ENCODE measurements at regions not wholly inside any gene's neighbourhood (a gene's known extent, or its start where the extent isn't known, plus 50 kb on each side); places are given as distances from the start of the nearest gene placed in this dataset.

- H3K4me3 ChIP-seq: no peak overlapping the region
- no peaks in the 10 kb centered on the region for H3K36me3 ChIP-seq
- H3K4me1 ChIP-seq: no peaks in the 10 kb centered on the region
- no peak overlapping the region for H3K27ac ChIP-seq
- no peaks in the 10 kb centered on the region for H3K27me3 ChIP-seq
- TF ChIP-seq CTCF (IDR thresholded peaks at IDR 0.05): no peak
- intact Hi-C loops (cut with DNase I): no loop called here
- no peak for DNase-seq
- H3K9me3 ChIP-seq: peaks cover 0 to 9% of the 10 kb centered on the region in 2 donors
- no peak for ATAC-seq
Observed at GRCh38 chr2:193505620-193506019, 1310.9 kb upstream of the TMEFF2 start.

DNA sequence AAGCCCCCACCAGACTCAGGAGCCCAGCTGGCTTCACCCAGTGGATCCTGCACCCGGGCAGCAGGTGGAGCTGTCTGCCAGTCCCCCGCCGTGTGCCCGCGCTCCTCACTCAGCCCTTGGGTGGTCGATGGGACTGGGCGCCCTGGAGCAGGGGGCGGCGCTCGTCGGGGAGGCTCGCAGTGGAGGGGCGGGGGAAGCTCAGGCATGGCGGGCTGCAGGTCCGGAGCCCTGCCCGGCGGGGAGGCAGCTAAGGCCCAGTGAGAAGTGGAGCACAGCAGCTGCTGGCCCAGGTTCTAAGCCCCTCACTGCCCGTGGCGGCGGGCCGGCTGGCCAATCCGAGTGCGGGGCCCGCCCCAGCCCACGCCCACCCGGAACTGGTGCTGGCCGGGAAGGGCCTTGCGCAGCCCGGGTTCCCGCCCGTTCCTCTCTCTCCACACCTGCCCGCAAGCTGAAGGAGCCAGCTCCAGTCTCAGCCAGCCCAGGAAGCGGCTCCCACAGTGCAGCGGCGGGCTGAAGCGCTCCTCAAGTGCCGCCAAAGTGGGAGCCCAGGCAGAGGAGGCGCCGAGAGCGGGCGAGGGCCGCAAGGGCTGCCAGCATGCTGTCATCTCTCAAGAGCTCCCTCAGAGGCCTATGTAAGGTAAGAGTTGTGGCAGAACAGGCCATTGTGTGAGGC lies 1307.8 kb upstream of the TMEFF2 start:
- intact Hi-C loops (cut with DNase I): no loop called here
- no peaks in the 10 kb centered on the region for H3K4me1 ChIP-seq
- no peaks in the 10 kb centered on the region for H3K27me3 ChIP-seq
- H3K27ac ChIP-seq: no peak overlapping the region
- DNase-seq: no peak
- H3K9me3 ChIP-seq: peaks cover 0 to 9% of the 10 kb centered on the region in 2 donors
- ATAC-seq: no peak
- no peak overlapping the region for H3K4me3 ChIP-seq
- TF ChIP-seq CTCF (IDR thresholded peaks at IDR 0.05): no peak
- no peaks in the 10 kb centered on the region for H3K36me3 ChIP-seq

DNA sequence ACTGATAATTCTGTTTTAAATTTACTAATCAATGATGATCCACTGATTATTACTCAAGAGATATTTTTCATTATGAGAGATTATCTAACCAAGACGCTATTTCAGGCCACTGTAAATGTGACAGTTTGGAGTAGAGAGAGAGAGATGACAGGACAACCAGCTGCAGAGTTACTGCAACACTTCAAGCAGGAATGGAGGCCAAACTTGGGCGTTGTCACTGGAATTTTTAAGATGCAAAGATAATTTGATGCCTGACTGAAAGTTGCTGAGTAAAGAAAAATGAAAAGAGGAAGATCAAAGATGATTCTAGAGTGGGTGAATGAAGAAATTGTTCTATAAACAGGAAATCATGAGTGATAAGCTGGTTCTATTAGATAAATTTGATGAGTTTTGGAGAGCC lies 1302.1 kb upstream of the TMEFF2 start:
- H3K4me3 ChIP-seq: no peak overlapping the region
- DNase-seq (no peak), ATAC-seq (no peak)
- no peak overlapping the region for H3K27ac ChIP-seq
- H3K9me3 ChIP-seq: no peaks in the 10 kb centered on the region
- no peaks in the 10 kb centered on the region for H3K27me3 ChIP-seq
- H3K36me3 ChIP-seq: no peaks in the 10 kb centered on the region
- intact Hi-C loops (cut with DNase I): no loop called here
- no peaks in the 10 kb centered on the region for H3K4me1 ChIP-seq
- no peak for TF ChIP-seq CTCF (IDR thresholded peaks at IDR 0.05)

- no peaks in the 10 kb centered on the region for H3K4me1 ChIP-seq
- H3K9me3 ChIP-seq: no peaks in the 10 kb centered on the region
- H3K27me3 ChIP-seq: no peaks in the 10 kb centered on the region
- no peak overlapping the region for H3K27ac ChIP-seq
- ATAC-seq (no peak), DNase-seq (no peak)
- no peaks in the 10 kb centered on the region for H3K36me3 ChIP-seq
- H3K4me3 ChIP-seq: no peak overlapping the region
- intact Hi-C loops (cut with DNase I): no loop called here
- TF ChIP-seq CTCF (IDR thresholded peaks at IDR 0.05): no peak
Observed at GRCh38 chr2:193482557-193482956, 1287.8 kb upstream of the TMEFF2 start.

DNA sequence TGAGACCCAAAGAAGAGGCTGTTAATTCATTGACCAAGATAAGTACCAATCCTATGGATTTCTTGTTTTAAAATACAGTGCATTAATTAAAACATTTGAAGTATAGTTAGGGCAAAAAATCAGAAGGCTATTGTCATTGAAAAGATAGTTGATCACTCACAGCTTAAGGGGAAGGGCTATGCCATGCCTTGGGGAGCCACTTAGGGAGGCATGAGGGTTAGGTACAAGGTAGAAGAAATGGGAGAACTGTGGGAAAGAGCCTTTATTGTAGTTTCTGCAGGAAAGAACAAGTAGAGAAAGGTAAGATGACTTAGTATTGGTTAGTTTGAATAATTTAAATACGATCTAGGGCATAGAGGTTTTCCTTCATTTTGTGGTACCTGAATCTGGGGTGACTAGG lies 1285.5 kb upstream of the TMEFF2 start:
- Histone ChIP-seq H3K27me3 (no peaks in the 10 kb centered on the region), H3K36me3 (no peaks in the 10 kb centered on the region), H3K4me1 (no peaks in the 10 kb centered on the region), H3K27ac (no peak overlapping the region), H3K9me3 (no peaks in the 10 kb centered on the region), H3K4me3 (no peak overlapping the region)
- DNase-seq: no peak
- no peak for TF ChIP-seq CTCF (IDR thresholded peaks at IDR 0.05)
- intact Hi-C loops (cut with DNase I): no loop called here
- ATAC-seq: no peak

All from left lung (tissue), 4 donors.